B cell (primary cell): ENCODE measurements at regions not wholly inside any gene's neighbourhood (a gene's known extent, or its start where the extent isn't known, plus 50 kb on each side); places are given as distances from the start of the nearest gene placed in this dataset.

Source experiments
- ATAC-seq: fragments of 200-7000 bp; cut with Tn5 transposase; one replicate; pipeline ENCODE4 v1.10.0; 2021; ENCODE audit warnings: low read depth, mild to moderate bottlenecking, moderate number of reproducible peaks, moderate library complexity
- CTCF ChIA-PET: fragments of 350-600 bp; sonication (Branson Sonifier 250); formaldehyde crosslinking; loops from one replicate; lab custom pipeline; 2021; ENCODE audit warnings: antibody characterized with exemption, inconsistent platforms; lab: Charles Lee
- POLR2A ChIA-PET: fragments of 350-600 bp; sonication (Branson Sonifier 250); formaldehyde crosslinking; loops from one replicate; lab custom pipeline; 2021; ENCODE audit warnings: antibody characterized with exemption; lab: Charles Lee
- DNase-seq: peaks from one replicate; pipeline ENCODE4 v3.0.0; 2013
- H2AFZ ChIP-seq: 2 replicates; pipeline ENCODE4 v1.6.1; 2012; ENCODE audit warnings: mild to moderate bottlenecking, low read depth, low read length; ENCODE audit not compliant: insufficient read depth, poor library complexity, severe bottlenecking
- H3K27ac ChIP-seq, 2 donors: 1 replicate in 1 of 2; 2 replicates in 1 of 2; pipeline ENCODE4 v1.5.1; 2012 to 2013; ENCODE audit warnings: low read length in 2 of 2, mild to moderate bottlenecking in 2 of 2, moderate library complexity in 1 of 2
- H3K27me3 ChIP-seq, 4 experiments: fragments of 200-600 bp in 1 of 4; sonication (generic) in 1 of 4; replicated peaks in 1 of 4; 1 replicate in 2 of 4; 2 replicates in 2 of 4; pipeline versions ENCODE4 v1.6.1 to v1.7.0; 2013 to 2016; ENCODE audit warnings: low read length in 3 of 4, mild to moderate bottlenecking in 2 of 4, mixed read lengths in 1 of 4, moderate library complexity in 1 of 4; ENCODE audit not compliant: insufficient read depth in 4 of 4, control insufficient read depth in 3 of 4; ENCODE audit errors: control extremely low read depth in 1 of 4
- H3K36me3 ChIP-seq, 2 experiments: replicated peaks in 1 of 2; 1 replicate in 1 of 2; 2 replicates in 1 of 2; pipeline versions ENCODE4 v1.6.1 to v1.7.1; 2013; ENCODE audit warnings: low read length in 1 of 2; ENCODE audit not compliant: insufficient read depth in 2 of 2, control insufficient read depth in 1 of 2; ENCODE audit errors: control extremely low read depth in 1 of 2, extremely low read depth in 1 of 2
- H3K4me1 ChIP-seq, 2 donors: fragments of 200-600 bp in 1 of 2; sonication (generic) in 1 of 2; 1 replicate in 1 of 2; 2 replicates in 1 of 2; pipeline versions ENCODE4 v1.5.1 to v1.6.1; 2013 to 2017; ENCODE audit warnings: low read length in 2 of 2; ENCODE audit not compliant: control insufficient read depth in 2 of 2, insufficient read depth in 2 of 2
- H3K4me2 ChIP-seq: replicated peaks from 2 replicates; pipeline ENCODE3; 2012; ENCODE audit warnings: mild to moderate bottlenecking, low read depth, low read length; ENCODE audit not compliant: poor library complexity, severe bottlenecking
- H3K4me3 ChIP-seq, 5 experiments: fragments of 200-600 bp in 1 of 5; sonication (generic) in 1 of 5; 1 replicate in 3 of 5; 2 replicates in 2 of 5; pipeline versions ENCODE4 v1.5.1 to v1.7.0; 2011 to 2016; ENCODE audit warnings: low read length in 4 of 5, mild to moderate bottlenecking in 4 of 5, low read depth in 2 of 5, control low read depth in 1 of 5, moderate library complexity in 1 of 5; ENCODE audit not compliant: insufficient read depth in 1 of 5; ENCODE audit errors: control extremely low read depth in 1 of 5, extremely low read depth in 1 of 5
- H3K79me2 ChIP-seq: fragments of 200-600 bp; sonication (generic); one replicate; pipeline ENCODE4 v1.6.0; 2016; ENCODE audit warnings: low read length; ENCODE audit not compliant: control insufficient read depth, insufficient read depth
- H3K9ac ChIP-seq: fragments of 200-600 bp; sonication (generic); 2 replicates; pipeline ENCODE4 v1.6.1; 2017; ENCODE audit warnings: mild to moderate bottlenecking, low read length, moderate library complexity
- H3K9me3 ChIP-seq, 3 donors: one replicate each; pipeline versions ENCODE4 v1.6.1 to v1.7.1; 2013; ENCODE audit warnings: low read length in 2 of 3; ENCODE audit not compliant: control insufficient read depth in 2 of 3, insufficient read depth in 1 of 3; ENCODE audit errors: control extremely low read depth in 1 of 3
- H4K20me1 ChIP-seq: 2 replicates; pipeline ENCODE4 v1.6.0; 2012; ENCODE audit warnings: mild to moderate bottlenecking, low read length; ENCODE audit not compliant: insufficient read depth, control insufficient read depth, poor library complexity, severe bottlenecking
- H3K27ac Mint-ChIP-seq: one replicate; pipeline ENCODE4 v1.8.0; 2021; ENCODE audit warnings: mixed read lengths
- H3K27me3 Mint-ChIP-seq: one replicate; pipeline ENCODE4 v1.8.0; 2021; ENCODE audit warnings: mixed read lengths
- H3K4me1 Mint-ChIP-seq: one replicate; pipeline ENCODE4 v1.8.0; 2021; ENCODE audit warnings: mixed read lengths
- H3K4me3 Mint-ChIP-seq: one replicate; pipeline ENCODE4 v1.8.0; 2021; ENCODE audit warnings: mixed read lengths
- H3K9me3 Mint-ChIP-seq: one replicate; pipeline ENCODE4 v1.8.0; 2022; ENCODE audit warnings: mixed read lengths; ENCODE audit not compliant: insufficient read depth
- EZH2 ChIP-seq: IDR thresholded peaks from 2 replicates; pipeline ENCODE4 v1.6.1; 2012; ENCODE audit warnings: borderline replicate concordance, low read depth, mild to moderate bottlenecking, moderate library complexity, low read length; ENCODE audit not compliant: insufficient read depth, poor library complexity, severe bottlenecking
- WGBS: methylation state at CpG from one replicate; pipeline ENCODE4 v1.1.5; 2013; ENCODE audit warnings: missing lambda C conversion rate; ENCODE audit not compliant: insufficient coverage; 5-methylcytosine and 5-hydroxymethylcytosine counted together
- intact Hi-C: fragments of 100-400 bp; cut with micrococcal nuclease; formaldehyde crosslinking; loops from one replicate; pipeline ENCODE4 v1.10.0; 2022
- TF ChIP-seq, protein P1 (sequence below): fragments of 200-600 bp; IDR thresholded peaks from one replicate; pipeline ENCODE4 v1.8.0; 2022; ENCODE audit warnings: antibody characterized with exemption, mild to moderate bottlenecking

DNA sequence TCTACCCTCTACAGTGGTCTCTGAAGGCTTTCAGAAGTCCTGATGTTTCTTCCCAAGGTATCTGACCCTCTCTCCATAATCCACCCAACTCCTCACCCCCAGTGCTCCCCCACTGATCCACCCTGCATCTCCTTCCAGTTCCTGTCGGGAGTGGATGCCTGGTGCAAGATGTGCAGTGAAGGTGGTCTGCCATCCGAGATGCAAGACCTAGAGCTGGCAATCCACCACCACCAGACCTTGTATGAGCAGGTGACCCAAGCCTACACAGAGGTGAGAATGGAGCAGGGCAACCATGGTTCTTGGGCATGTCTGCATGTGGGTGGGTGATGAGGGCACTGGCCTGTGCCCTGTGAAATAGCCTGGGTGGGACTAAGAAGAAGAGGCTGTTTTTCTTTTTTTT is 337.8 kb upstream of the ROPN1 start:
- Mint-ChIP-seq H3K27me3 (peaks cover 7% of the 10 kb centered on the region), H3K4me1 (no peaks in the 10 kb centered on the region), H3K9me3 (no peaks in the 10 kb centered on the region), H3K4me3 (no peak overlapping the region), H3K27ac (no peak overlapping the region)
- Histone ChIP-seq H3K79me2 (no peaks in the 10 kb centered on the region), H3K36me3 (no peaks in the 10 kb centered on the region), H3K27ac (no peak overlapping the region), H3K4me2 (no peak overlapping the region), H3K27me3 (no peaks in the 10 kb centered on the region), H3K4me3 (no peak overlapping the region), H3K4me1 (no peaks in the 10 kb centered on the region), H2AFZ (no peak overlapping the region), H4K20me1 (no peaks in the 10 kb centered on the region), H3K9ac (no peak overlapping the region), H3K9me3 (no peaks in the 10 kb centered on the region)
- DNase-seq (no peak), ATAC-seq (no peak)
- POLR2A ChIA-PET: no interaction called here
- WGBS: 80% methylated on average over 1 of the region's 2 CpGs
- intact Hi-C loops: no loop called here
- CTCF ChIA-PET: no interaction called here
- no peak for TF ChIP-seq EZH2
- TF ChIP-seq, protein P1, sequence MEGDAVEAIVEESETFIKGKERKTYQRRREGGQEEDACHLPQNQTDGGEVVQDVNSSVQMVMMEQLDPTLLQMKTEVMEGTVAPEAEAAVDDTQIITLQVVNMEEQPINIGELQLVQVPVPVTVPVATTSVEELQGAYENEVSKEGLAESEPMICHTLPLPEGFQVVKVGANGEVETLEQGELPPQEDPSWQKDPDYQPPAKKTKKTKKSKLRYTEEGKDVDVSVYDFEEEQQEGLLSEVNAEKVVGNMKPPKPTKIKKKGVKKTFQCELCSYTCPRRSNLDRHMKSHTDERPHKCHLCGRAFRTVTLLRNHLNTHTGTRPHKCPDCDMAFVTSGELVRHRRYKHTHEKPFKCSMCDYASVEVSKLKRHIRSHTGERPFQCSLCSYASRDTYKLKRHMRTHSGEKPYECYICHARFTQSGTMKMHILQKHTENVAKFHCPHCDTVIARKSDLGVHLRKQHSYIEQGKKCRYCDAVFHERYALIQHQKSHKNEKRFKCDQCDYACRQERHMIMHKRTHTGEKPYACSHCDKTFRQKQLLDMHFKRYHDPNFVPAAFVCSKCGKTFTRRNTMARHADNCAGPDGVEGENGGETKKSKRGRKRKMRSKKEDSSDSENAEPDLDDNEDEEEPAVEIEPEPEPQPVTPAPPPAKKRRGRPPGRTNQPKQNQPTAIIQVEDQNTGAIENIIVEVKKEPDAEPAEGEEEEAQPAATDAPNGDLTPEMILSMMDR: no peak

DNA sequence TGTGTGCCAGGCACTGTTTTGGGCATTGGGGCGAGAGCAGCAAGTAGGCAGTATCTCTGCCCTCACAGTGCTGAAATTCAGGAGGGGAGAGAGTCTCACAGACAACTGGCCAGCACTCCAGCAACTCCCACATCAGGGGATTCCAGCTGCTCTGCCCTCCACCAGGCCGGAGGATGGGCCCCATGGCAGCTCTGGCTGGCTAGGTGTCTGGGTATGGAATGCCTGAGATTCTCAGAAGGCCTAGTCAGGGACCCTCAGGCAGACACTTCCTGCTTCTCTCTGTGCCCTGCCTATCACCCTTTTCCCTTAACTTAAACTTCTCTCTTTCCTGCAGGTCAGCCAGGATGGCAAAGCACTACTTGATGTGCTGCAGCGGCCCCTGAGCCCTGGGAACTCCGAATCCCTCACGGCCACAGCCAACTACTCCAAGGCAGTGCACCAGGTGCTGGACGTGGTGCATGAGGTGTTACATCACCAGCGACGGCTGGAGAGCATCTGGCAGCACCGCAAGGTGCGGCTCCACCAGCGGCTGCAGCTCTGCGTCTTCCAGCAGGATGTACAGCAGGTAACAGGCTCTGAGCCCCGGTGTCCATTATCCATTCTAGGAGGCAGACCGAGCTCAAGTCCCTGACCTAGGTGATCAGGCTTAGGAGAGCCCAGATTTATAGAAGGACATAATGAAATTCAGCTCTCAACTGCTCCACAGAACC is 342.2 kb upstream of the ROPN1 start:
- no peaks in the 10 kb centered on the region for H3K79me2 ChIP-seq
- 86% methylated on average over 13 of the region's 14 CpGs for WGBS
- H4K20me1 ChIP-seq: no peaks in the 10 kb centered on the region
- H3K9me3 ChIP-seq: no peaks in the 10 kb centered on the region
- H3K27me3 ChIP-seq: no peaks in the 10 kb centered on the region
- H3K4me3 ChIP-seq: no peak overlapping the region
- ATAC-seq (no peak), DNase-seq (no peak)
- no peak overlapping the region for H3K27ac ChIP-seq
- intact Hi-C loops: no loop called here
- H3K27ac Mint-ChIP-seq: no peak overlapping the region
- no peaks in the 10 kb centered on the region for H3K4me1 ChIP-seq
- no peak overlapping the region for H3K4me2 ChIP-seq
- POLR2A ChIA-PET: no interaction called here
- TF ChIP-seq, protein P1: no peak
- TF ChIP-seq EZH2: no peak
- H3K36me3 ChIP-seq: no peaks in the 10 kb centered on the region
- no peak overlapping the region for H2AFZ ChIP-seq
- no peaks in the 10 kb centered on the region for H3K4me1 Mint-ChIP-seq
- no peak overlapping the region for H3K9ac ChIP-seq
- H3K4me3 Mint-ChIP-seq: no peak overlapping the region
- no peaks in the 10 kb centered on the region for H3K9me3 Mint-ChIP-seq
- peaks cover 15% of the 10 kb centered on the region for H3K27me3 Mint-ChIP-seq
- CTCF ChIA-PET: no interaction called here
